GM11168 (cell line): ENCODE measurements at regions not wholly inside any gene's neighbourhood (a gene's known extent, or its start where the extent isn't known, plus 50 kb on each side); places are given as distances from the start of the nearest gene placed in this dataset.

ENCODE experiments used
- in situ Hi-C: fragments of 300-500 bp; cut with MboI; formaldehyde crosslinking; loops from one replicate; pipeline ENCODE4 v1.12.0; 2022; ENCODE audit warnings: low sequenced_read_pairs; ENCODE audit not compliant: unreplicated experiment

DNA sequence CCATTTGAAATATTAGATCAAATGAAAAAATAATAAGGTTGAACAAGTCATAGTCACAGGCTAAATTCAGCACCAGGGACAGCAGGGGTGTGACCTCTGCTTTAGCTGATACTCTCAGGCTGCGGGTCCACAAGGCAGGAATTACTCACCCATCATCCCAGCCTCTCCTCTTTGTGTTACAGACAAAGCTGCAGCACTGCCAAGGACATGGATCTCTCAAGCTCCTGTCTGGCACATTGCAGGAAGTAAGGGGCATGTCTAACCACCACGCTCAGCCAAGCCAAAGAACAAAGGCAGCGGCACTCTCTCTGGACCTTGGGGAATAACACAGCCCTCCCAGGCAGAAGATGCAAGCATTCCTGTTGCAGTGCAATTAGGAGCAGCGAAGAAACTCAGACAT, 783.8 kb downstream of the VRK1 start:
- in situ Hi-C loops: no loop called here

GRCh38 chr14:97582022-97582421, 784.8 kb downstream of the VRK1 start:
- in situ Hi-C loops: no loop called here

GRCh38 chr14:97584528-97584927, 787.3 kb downstream of the VRK1 start:
- in situ Hi-C loops: no loop called here

DNA sequence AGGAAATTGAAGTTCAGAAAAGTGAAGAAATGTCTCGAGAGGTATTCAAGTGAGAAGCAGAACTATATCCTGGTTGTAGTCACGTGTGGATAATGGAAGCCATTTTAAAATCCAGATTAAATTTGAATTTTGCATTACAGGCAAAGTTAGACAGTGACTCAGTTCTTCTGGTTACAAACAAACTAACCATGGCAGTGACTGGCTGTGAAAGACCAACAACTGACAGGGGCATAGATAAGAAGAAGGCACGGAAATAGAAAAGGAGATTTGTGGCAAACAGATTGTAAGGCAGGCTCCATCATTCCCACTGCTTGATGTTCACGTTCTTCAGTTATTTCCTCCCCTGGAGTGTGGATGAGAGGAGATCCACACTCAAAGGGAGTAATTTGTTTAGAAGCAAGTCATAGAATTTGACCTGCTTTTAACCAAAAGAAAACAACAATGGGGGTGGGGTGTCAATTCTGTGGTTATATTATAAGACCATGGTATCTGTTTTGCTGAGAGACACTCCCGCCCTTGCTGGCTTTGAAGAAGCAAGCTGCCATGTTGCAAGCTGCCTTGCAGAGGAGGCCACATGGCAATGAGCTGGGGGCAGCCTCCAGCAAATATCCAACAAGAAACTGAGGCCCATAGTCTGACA, 795.3 kb downstream of the VRK1 start:
- in situ Hi-C loops: no loop called here

DNA sequence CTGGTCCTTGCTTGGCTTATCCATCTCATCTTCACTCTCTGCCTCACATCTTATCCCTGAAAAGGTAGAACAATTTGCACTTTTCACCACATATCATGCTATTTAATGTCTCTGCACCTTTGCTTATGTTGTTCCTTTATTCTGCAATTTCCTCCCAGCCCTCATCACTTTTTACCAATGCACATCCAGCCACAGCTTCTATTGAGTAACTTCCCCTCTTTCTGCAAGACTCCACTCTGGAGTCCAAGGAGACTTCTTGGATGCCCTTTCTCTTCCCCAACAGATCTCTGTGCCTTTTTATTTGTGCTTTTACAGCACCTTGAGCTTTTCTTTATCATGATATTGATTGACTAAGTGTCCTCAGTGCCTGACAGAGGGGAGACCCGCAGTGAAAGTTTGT, 797.1 kb downstream of the VRK1 start:
- in situ Hi-C loops: no loop called here

DNA sequence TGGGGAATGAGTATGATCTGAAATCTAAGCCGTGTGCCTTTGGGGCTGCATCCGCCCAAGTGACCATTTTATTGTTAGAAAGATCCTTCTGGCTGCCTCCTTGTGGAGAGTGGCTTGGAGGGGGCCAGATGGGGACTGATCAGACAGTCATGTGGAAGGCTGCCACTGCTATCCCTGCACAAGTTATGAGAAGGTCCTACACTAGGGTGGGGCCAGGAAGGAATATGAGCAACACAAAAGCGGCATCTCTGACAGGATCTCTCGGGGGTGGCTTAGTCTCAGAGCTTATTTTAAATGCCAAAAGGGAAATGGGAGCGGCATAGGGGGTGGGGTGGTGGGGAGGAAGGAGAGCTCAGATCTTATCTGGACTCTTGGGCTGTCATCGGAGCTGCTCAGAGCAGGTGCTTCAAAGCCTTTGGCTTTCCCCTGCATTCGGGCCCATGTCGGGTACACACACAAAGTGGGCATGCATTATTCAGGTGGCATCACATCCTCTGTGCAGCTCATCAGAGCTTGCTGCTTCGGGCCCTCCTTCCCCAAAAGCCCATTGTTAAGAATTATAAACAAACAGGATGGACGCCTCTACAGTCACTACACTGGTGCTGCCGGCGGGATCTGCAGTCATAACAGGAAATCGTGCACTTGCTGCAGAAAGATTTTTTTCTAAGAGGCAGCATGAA, 805.4 kb downstream of the VRK1 start:
- in situ Hi-C loops: no loop called here

DNA sequence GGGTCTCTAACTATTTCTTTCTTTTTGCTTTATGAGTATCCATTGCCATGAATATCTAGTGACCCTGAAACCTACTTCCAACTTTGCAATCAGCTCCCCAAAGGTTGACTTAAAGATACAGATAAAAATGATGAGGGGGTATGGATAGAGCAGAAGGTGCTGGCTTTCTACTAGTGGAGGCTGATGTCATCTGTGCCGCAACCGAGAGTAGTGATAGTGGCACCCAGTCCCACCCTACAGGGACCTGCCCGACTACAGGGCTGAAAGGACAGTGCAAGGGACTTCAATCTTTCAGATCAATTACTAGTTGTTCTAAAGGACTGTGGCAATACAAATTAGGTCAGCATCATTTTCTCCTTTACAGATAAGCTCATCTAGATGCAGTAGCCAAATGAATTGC, 806.0 kb downstream of the VRK1 start:
- in situ Hi-C loops: no loop called here

- in situ Hi-C loops: no loop called here
Measured at GRCh38 chr14:97604731-97605130, 807.5 kb downstream of the VRK1 start.

DNA sequence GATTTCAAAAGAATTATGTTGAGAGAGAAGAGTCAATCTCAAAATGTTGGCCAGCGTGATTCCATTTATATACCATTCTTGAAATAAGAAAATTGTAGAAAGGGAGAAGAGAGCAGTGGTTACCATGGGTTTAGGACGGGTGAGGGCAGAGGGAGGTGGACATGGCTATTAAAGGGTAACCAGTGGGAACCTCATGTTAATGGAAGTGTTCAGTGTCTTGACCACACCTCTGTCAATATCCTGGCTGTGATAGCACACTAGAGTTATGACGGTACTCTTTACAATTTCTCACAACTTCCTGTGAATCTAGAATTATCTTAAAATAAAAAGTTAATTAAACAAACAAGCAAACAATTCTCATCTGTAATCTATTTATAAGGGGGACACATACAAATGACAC, 821.2 kb downstream of the VRK1 start:
- in situ Hi-C loops: no loop called here

DNA sequence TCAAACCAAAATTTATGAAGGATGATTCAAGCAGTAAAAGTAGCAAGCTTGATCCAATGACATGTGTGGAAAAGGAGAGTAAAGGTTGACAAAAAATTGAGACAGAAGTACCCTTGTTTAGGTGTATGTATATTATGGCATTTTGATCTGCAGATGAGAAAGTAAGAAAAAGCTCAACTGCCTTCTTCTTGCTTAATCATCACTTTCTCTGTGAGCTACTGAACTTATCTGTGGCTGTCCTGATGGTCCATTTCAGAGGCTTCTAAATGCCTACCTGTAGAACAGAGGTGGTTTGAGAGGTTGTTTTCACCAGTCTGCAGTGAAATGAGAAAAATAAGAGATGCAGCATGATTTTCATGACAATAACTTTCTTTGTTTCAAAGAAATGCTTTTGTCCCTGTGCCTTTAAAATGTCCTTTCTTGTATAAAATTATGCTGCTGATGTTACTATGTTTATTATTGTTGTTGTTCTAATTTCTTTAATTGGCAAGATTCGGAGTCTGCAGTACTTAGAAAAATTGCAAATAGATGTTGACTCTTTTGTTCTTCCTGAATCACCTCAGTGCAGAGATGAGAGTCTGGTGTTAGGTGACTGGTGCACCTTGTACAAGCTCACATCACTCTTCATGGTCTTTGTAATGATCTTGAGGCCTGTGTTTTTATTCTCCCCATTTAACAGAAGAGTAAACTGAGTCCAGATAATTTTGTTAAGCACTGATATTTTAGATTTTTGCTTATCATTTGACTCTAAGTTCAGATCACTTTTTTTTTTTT, 821.9 kb downstream of the VRK1 start:
- in situ Hi-C loops: no loop called here

GRCh38 chr14:97620066-97620465, 822.9 kb downstream of the VRK1 start:
- in situ Hi-C loops: no loop called here

GRCh38 chr14:97624985-97625384, 827.8 kb downstream of the VRK1 start:
- in situ Hi-C loops: no loop called here

- in situ Hi-C loops: no loop called here
Measured at GRCh38 chr14:97625477-97625876, 828.3 kb downstream of the VRK1 start.

DNA sequence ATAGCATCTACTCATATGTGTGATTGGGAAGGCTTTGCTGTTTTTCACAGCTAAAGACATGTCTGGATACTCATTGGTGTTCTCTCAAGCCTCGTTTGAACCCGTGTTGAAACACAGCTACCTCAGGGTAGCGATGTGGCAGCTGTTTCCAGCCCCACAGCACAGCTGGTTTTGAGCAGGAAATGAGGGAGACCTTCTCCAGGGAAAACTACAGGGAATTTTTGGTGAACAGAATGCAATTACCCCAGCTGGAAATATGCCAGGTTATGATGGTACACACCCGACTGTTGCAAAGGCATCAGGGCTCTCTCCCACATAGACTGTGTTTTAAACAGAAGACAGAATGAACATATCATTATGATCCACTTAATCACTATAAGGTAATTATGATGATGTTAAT, 828.9 kb downstream of the VRK1 start:
- in situ Hi-C loops: no loop called here

DNA sequence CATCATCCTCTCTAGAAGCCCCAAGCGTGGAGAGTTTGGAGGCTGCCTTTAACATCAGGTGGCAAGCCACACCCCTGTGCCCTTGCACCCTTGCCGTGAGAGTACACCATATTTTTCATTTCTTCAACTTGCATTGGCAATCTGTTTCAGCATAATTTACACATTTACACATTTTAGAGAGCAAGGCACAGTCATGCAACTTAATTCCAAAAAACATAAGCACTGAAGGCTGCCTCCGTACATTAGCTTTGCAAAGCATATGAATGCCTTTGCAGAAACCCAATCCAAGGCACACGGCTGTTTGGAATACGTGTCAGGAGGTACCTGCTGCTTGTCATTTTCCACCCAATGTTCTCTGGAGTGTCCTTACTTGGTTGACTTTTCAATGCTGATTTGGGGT, 833.1 kb downstream of the VRK1 start:
- in situ Hi-C loops: no loop called here

- in situ Hi-C loops: no loop called here
Measured at GRCh38 chr14:97633131-97633738, 836.1 kb downstream of the VRK1 start.

DNA sequence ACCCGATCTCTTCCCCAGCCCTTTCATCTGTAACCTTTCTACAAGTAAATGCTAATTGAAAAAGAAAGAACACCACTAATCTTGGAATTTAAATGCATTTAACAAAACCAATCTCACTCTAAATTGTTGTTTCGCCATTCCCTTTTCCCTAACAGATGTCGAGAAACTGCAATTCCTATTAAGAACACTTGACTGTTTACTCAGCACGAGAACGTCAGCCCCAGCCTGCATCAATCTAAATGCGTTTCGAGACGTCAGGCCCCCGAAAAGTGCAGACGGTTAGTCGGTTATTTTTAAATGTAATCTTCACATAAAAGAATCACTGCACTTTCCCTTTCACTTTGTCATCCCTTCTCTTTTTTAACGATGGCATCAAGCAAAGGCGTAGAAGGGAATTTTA, 837.6 kb downstream of the VRK1 start:
- in situ Hi-C loops: no loop called here

GRCh38 chr14:97638864-97639263, 841.7 kb downstream of the VRK1 start:
- in situ Hi-C loops: no loop called here

- in situ Hi-C loops: no loop called here
Measured at GRCh38 chr14:97640031-97640430, 842.8 kb downstream of the VRK1 start.

GRCh38 chr14:97641827-97642226, 844.6 kb downstream of the VRK1 start:
- in situ Hi-C loops: no loop called here

DNA sequence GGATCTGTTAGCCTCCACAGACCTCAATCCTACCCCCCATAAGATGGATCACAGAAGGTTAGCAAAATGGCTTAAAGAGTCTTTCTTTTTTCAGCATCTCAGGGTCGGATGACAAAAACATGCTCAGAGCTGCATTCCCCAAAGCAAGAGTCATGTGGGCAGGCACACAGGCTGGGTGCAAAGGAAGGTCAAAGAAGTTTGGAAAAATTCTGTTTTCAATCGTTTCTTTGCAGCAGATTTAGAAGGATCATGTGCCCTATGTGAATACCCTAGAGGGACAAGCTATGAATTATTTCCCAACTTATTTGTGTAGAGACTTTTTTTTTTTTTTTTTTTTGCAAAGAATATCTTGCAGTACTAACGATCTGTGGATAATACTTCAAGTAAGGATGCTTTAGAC, 845.4 kb downstream of the VRK1 start:
- in situ Hi-C loops: no loop called here
